ENCODE measurements at regions not wholly inside any gene's neighbourhood (a gene's known extent, or its start where the extent isn't known, plus 50 kb on each side); places are given as distances from the start of the nearest gene placed in this dataset.

DNA sequence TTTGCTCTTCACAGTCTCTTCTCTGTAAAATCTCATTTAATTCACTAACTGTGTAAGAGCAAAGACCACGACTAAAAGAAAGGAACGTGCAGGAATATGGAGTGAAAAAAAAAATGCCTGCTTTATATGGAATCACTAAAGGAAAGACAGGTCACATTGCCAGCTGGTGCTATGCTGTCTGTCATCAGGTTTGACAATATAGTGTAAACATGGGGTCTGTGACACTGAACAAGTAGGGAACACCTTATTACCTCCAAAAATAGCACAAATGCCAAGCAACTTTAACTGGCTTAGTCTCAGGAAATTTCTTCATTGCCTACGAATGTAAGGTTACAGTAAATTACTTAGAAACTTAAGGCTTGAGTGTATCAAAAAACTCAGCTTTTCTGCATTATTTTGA is 364.5 kb upstream of the LINC00305 start:
- TF ChIP-seq, protein P1, sequence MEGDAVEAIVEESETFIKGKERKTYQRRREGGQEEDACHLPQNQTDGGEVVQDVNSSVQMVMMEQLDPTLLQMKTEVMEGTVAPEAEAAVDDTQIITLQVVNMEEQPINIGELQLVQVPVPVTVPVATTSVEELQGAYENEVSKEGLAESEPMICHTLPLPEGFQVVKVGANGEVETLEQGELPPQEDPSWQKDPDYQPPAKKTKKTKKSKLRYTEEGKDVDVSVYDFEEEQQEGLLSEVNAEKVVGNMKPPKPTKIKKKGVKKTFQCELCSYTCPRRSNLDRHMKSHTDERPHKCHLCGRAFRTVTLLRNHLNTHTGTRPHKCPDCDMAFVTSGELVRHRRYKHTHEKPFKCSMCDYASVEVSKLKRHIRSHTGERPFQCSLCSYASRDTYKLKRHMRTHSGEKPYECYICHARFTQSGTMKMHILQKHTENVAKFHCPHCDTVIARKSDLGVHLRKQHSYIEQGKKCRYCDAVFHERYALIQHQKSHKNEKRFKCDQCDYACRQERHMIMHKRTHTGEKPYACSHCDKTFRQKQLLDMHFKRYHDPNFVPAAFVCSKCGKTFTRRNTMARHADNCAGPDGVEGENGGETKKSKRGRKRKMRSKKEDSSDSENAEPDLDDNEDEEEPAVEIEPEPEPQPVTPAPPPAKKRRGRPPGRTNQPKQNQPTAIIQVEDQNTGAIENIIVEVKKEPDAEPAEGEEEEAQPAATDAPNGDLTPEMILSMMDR (IDR thresholded peaks at IDR 0.05; ENCODE audit: low read depth, low read length, poor library complexity, severe bottlenecking) = no peak
- TF ChIP-seq EZH2phosphoT487 (IDR thresholded peaks at IDR 0.05; ENCODE audit: borderline replicate concordance, low read length) = no peak
